AG04449 (cell line): ENCODE measurements at regions not wholly inside any gene's neighbourhood (a gene's known extent, or its start where the extent isn't known, plus 50 kb on each side); places are given as distances from the start of the nearest gene placed in this dataset.

ENCODE experiments used
- CTCF ChIA-PET: fragments of 350-600 bp; formaldehyde crosslinking; extraction: SDS; loops from one replicate; lab custom pipeline; 2021; ENCODE audit warnings: antibody characterized with exemption; lab: Yijun Ruan, JAX
- POLR2A ChIA-PET: fragments of 400-600, 350-600 bp; formaldehyde crosslinking; extraction: SDS; loops from one replicate; lab custom pipeline; 2020; ENCODE audit warnings: antibody characterized with exemption, inconsistent platforms; lab: Yijun Ruan, JAX
- DNase-seq: peaks from one replicate; pipeline ENCODE4 v3.0.0-alpha.2; 2010; ENCODE audit warnings: low read depth, low spot score
- H3K4me3 ChIP-seq: 2 replicates; pipeline ENCODE4 v1.5.1; 2011; ENCODE audit warnings: low read depth, mild to moderate bottlenecking, control low read depth, low read length
- TF ChIP-seq, protein P1 (sequence below): IDR thresholded peaks from one replicate; pipeline ENCODE4 v1.5.1; 2011; ENCODE audit warnings: mild to moderate bottlenecking, moderate library complexity, low read length, control low read depth, inconsistent platforms; ENCODE audit not compliant: insufficient read depth; ENCODE audit errors: missing control alignments

GRCh38 chr17:68784431-68784830 lies 170.8 kb downstream of the ABCA8 start:
- CTCF ChIA-PET: interaction anchor here (1.2 to 2.5 kb wide), 5 partner anchors 8 to 453 kb away, joined by 3 to 10 read pairs (median 4); no protein-coding TSS in a partner anchor
- H3K4me3 ChIP-seq: no peak overlapping the region
- POLR2A ChIA-PET: no interaction called here
- no peak for DNase-seq
- TF ChIP-seq, protein P1, sequence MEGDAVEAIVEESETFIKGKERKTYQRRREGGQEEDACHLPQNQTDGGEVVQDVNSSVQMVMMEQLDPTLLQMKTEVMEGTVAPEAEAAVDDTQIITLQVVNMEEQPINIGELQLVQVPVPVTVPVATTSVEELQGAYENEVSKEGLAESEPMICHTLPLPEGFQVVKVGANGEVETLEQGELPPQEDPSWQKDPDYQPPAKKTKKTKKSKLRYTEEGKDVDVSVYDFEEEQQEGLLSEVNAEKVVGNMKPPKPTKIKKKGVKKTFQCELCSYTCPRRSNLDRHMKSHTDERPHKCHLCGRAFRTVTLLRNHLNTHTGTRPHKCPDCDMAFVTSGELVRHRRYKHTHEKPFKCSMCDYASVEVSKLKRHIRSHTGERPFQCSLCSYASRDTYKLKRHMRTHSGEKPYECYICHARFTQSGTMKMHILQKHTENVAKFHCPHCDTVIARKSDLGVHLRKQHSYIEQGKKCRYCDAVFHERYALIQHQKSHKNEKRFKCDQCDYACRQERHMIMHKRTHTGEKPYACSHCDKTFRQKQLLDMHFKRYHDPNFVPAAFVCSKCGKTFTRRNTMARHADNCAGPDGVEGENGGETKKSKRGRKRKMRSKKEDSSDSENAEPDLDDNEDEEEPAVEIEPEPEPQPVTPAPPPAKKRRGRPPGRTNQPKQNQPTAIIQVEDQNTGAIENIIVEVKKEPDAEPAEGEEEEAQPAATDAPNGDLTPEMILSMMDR: no peak

GRCh38 chr17:68783861-68784260 lies 171.3 kb downstream of the ABCA8 start:
- no peak for DNase-seq
- POLR2A ChIA-PET: no interaction called here
- no peak overlapping the region for H3K4me3 ChIP-seq
- TF ChIP-seq, protein P1: no peak
- CTCF ChIA-PET: interaction anchor here (1.0 to 2.5 kb wide), 4 partner anchors 8 to 451 kb away, joined by 3 to 10 read pairs (median 4); no protein-coding TSS in a partner anchor

GRCh38 chr17:68782789-68783188 lies 172.4 kb downstream of the ABCA8 start:
- CTCF ChIA-PET: interaction anchor here (1.0 to 1.7 kb wide), 3 partner anchors 12 to 452 kb away, joined by 3 to 4 read pairs (median 3); no protein-coding TSS in a partner anchor
- TF ChIP-seq, protein P1: no peak
- no peak for DNase-seq
- POLR2A ChIA-PET: no interaction called here
- H3K4me3 ChIP-seq: no peak overlapping the region

DNA sequence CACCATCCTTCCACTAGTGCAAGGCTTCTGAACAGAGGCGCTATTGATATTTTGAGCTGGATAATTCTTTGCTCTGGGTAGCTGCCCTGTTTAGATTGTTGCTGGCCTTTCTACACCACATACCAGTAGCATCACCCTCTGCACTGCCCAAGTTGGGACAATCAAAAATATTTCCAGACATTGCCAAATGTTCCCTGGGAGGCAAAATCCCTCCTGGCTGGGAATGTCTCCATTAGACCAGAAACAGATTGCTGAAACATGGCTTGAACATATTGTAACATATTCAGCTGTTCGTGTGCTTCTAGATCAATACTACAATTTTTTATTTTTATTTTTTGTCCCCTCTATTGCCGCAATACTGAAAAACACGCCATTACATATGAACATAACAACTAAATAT lies 174.6 kb downstream of the ABCA8 start:
- ChIA-PET CTCF (interaction anchor here (1.0 to 10.9 kb wide), 7 partner anchors 9 to 464 kb away, joined by 3 to 243 read pairs (median 11); no protein-coding TSS in a partner anchor), POLR2A (no interaction called here)
- TF ChIP-seq, protein P1: no peak
- DNase-seq: no peak
- no peak overlapping the region for H3K4me3 ChIP-seq

DNA sequence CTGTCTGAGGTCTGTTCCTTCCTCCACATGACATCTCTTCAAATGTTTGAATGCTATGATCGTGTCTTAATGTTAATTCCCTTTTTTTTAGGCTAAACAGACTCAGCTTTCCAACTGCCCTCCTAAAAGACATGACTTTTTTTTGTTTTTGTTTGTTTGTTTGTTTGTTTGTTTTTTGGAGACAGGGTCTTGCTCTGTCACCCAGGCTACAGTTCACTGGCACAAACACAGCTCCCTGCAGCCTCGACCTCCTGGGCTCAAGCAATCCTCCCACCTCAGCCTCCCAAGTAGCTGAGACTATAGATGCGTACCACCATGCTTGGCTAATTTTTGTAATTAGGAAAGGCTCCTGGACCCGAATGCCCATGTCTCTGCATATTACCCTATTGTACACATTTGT lies 176.5 kb downstream of the ABCA8 start:
- POLR2A ChIA-PET: no interaction called here
- no peak overlapping the region for H3K4me3 ChIP-seq
- CTCF ChIA-PET: interaction anchor here (1.1 to 10.9 kb wide), 10 partner anchors 7 to 745 kb away, joined by 3 to 243 read pairs (median 14); no protein-coding TSS in a partner anchor

More for the DNA sequence above, 176.5 kb downstream of the ABCA8 start:
- no peak for DNase-seq
- TF ChIP-seq, protein P1: no peak
